Esophagus muscularis mucosa (tissue), 3 donors: ENCODE measurements at regions not wholly inside any gene's neighbourhood (a gene's known extent, or its start where the extent isn't known, plus 50 kb on each side); places are given as distances from the start of the nearest gene placed in this dataset.

Experiments used
- POLR2A ChIP-seq: fragments of 450-650 bp; IDR thresholded peaks from one replicate; pipeline ENCODE4 v1.6.1; 2017; ENCODE audit warnings: antibody characterized with exemption, moderate library complexity, mild to moderate bottlenecking, low read depth
- TF ChIP-seq, protein P1 (sequence below), 3 experiments: fragments of 200-600 bp in 2 of 3; fragments of 450-650 bp in 1 of 3; sonication (generic) in 2 of 3; IDR thresholded peaks; one replicate each; pipeline ENCODE4 v1.5.1; 2017 to 2019; ENCODE audit warnings: antibody characterized with exemption in 3 of 3, mild to moderate bottlenecking in 2 of 3, moderate library complexity in 1 of 3

DNA sequence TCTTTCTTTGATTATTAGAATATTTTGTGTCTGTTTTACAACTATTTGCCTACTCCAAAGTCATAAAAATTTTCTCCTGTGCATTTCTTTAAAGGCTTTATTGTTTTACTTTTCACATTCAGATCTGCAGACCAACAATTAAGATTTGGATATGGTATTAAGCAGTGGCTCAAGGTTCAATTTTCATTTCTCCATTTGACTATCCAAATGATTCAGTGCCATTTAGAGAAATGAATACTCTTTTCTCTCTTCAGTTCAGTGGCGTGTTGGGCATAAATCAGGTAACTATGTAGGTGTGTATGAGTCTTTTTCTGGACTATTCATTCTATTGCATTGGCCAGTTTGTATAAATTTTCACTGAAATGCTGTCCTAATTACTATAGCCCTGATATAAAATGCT lies 57.3 kb upstream of the IL1R1 start:
- no peak for TF ChIP-seq POLR2A
- TF ChIP-seq, protein P1, sequence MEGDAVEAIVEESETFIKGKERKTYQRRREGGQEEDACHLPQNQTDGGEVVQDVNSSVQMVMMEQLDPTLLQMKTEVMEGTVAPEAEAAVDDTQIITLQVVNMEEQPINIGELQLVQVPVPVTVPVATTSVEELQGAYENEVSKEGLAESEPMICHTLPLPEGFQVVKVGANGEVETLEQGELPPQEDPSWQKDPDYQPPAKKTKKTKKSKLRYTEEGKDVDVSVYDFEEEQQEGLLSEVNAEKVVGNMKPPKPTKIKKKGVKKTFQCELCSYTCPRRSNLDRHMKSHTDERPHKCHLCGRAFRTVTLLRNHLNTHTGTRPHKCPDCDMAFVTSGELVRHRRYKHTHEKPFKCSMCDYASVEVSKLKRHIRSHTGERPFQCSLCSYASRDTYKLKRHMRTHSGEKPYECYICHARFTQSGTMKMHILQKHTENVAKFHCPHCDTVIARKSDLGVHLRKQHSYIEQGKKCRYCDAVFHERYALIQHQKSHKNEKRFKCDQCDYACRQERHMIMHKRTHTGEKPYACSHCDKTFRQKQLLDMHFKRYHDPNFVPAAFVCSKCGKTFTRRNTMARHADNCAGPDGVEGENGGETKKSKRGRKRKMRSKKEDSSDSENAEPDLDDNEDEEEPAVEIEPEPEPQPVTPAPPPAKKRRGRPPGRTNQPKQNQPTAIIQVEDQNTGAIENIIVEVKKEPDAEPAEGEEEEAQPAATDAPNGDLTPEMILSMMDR (IDR thresholded peaks at IDR 0.05), result no peak
